HUES6 (cell line): ENCODE measurements at regions not wholly inside any gene's neighbourhood (a gene's known extent, or its start where the extent isn't known, plus 50 kb on each side); places are given as distances from the start of the nearest gene placed in this dataset.

Experiments used
- H3K27ac ChIP-seq: 2 replicates; pipeline ENCODE4 v1.7.0; 2013; ENCODE audit warnings: low read depth, mild to moderate bottlenecking, low read length, inconsistent platforms
- H3K27me3 ChIP-seq: 2 replicates; pipeline ENCODE4 v1.6.1; 2013; ENCODE audit warnings: low read length; ENCODE audit not compliant: control insufficient read depth, insufficient read depth
- H3K36me3 ChIP-seq: 2 replicates; pipeline ENCODE4 v1.6.1; 2013; ENCODE audit warnings: low read length; ENCODE audit not compliant: control insufficient read depth, insufficient read depth
- H3K4me1 ChIP-seq: 2 replicates; pipeline ENCODE4 v1.6.1; 2013; ENCODE audit warnings: low read length; ENCODE audit not compliant: control insufficient read depth, insufficient read depth
- H3K4me3 ChIP-seq: 2 replicates; pipeline ENCODE4 v1.5.1; 2013; ENCODE audit warnings: low read depth, low read length
- H3K9ac ChIP-seq: one replicate; pipeline ENCODE4 v1.6.1; 2013; ENCODE audit warnings: mild to moderate bottlenecking, low read length
- H3K9me3 ChIP-seq: 2 replicates; pipeline ENCODE4 v1.6.1; 2013; ENCODE audit warnings: low read depth, low read length; ENCODE audit not compliant: control insufficient read depth, insufficient read depth

DNA sequence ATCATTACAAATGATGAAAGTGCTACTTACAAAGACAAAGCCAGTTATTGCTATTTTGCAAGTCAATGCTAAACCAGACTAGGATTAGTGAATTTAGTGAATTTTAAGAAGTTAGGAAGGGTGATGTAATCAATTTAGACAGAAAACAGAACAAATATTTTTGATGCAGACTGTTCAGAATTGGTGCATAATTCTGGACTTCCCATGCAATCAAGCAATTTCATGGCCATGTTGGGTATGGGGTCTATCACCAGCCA, 85.4 kb downstream of the CH25H start:
- H3K9ac ChIP-seq, result no peak overlapping the region
- H3K4me3 ChIP-seq, result no peak overlapping the region
- H3K27ac ChIP-seq, result no peak overlapping the region
- H3K4me1 ChIP-seq, result no peaks in the 10 kb centered on the region
- H3K27me3 ChIP-seq, result no peaks in the 10 kb centered on the region
- no peaks in the 10 kb centered on the region for H3K9me3 ChIP-seq
- H3K36me3 ChIP-seq, result no peaks in the 10 kb centered on the region

DNA sequence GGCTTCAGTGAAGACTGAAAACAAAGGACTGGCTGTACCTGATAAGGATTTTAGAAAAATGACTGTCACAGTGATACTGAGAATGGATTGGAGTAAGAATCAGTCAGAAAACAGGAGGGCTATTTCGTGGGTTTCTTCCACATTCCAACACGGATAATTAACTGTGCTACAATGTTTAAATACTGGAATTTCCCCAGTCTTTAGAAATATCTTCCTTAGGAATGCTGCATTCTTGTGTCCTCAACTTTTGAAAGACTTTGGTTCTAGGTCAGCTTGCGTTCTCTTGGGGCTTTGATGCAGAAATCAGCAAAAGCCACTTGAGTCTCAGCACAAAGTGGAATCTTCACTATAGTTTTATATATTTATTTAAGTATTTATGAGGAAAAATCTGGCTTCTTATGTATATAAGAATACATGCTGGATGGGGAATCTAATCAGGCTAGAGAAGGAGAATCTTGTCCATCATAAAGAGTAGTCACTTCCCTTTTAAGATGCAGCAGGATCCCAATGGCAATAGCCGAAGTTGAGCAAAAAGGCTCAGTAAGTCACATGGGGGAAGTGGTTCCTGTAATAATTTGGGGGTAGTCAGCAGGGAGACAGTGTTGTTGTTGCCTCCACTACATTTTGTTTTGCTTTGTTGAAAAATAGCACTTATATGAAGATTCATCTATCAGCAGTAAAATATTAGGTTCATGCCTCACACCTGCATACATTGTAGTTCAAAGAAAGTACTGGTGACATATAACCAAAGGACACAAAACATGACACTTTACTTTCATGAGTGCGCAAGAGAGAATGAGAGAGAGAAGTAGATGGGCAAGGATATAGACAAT, 86.0 kb downstream of the CH25H start:
- Histone ChIP-seq H3K9ac (no peak overlapping the region), H3K27me3 (no peaks in the 10 kb centered on the region), H3K36me3 (no peaks in the 10 kb centered on the region), H3K4me1 (no peaks in the 10 kb centered on the region), H3K27ac (no peak overlapping the region), H3K9me3 (no peaks in the 10 kb centered on the region), H3K4me3 (no peak overlapping the region)

DNA sequence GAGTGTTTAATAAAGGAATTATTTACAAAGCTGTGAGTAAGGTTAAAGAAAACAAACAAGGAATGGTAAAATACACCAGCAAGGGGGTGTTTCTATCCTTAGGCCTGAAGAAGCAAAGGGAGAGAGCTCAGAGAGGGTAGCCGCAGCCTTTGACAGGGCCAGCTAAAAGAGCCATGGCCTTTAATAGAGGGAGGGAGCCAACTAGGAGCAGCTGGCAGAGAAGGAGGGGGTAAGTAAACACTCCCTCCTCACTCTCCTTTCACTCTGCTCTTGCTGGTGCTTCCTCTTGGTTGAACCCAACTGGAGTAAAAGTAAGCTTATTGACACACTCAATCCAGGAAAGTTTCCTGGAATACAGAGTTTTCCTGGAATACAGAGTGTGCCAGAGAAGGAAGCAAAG, 87.5 kb downstream of the CH25H start:
- H3K27me3 ChIP-seq, result no peaks in the 10 kb centered on the region

DNA sequence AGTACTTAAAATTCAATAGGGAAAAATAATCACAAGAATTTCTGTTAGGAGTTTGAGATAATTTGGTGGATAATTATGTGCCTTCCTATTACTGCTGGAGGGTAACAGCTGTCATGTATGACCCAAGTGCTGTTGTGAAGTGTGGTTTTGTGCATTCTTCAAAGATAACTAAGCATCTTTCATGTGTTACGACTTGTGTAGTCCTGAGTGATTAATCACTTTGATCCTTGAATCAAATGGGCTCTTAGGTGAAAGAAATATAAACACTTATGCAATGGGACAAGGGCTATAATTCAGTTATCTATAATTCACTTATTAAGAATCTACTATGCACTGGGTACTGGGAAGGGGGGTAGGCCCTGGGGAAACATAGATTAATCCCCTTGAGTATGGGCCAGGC, 89.0 kb downstream of the CH25H start:
- no peaks in the 10 kb centered on the region for H3K36me3 ChIP-seq
- no peaks in the 10 kb centered on the region for H3K9me3 ChIP-seq
- no peak overlapping the region for H3K9ac ChIP-seq
- H3K27me3 ChIP-seq, result no peaks in the 10 kb centered on the region
- H3K4me3 ChIP-seq, result no peak overlapping the region
- H3K4me1 ChIP-seq, result no peaks in the 10 kb centered on the region
- no peak overlapping the region for H3K27ac ChIP-seq

More for the DNA sequence above, 87.5 kb downstream of the CH25H start:
- H3K4me1 ChIP-seq, result no peaks in the 10 kb centered on the region
- H3K27ac ChIP-seq, result no peak overlapping the region
- H3K9ac ChIP-seq, result no peak overlapping the region
- no peak overlapping the region for H3K4me3 ChIP-seq
- no peaks in the 10 kb centered on the region for H3K36me3 ChIP-seq
- H3K9me3 ChIP-seq, result no peaks in the 10 kb centered on the region

DNA sequence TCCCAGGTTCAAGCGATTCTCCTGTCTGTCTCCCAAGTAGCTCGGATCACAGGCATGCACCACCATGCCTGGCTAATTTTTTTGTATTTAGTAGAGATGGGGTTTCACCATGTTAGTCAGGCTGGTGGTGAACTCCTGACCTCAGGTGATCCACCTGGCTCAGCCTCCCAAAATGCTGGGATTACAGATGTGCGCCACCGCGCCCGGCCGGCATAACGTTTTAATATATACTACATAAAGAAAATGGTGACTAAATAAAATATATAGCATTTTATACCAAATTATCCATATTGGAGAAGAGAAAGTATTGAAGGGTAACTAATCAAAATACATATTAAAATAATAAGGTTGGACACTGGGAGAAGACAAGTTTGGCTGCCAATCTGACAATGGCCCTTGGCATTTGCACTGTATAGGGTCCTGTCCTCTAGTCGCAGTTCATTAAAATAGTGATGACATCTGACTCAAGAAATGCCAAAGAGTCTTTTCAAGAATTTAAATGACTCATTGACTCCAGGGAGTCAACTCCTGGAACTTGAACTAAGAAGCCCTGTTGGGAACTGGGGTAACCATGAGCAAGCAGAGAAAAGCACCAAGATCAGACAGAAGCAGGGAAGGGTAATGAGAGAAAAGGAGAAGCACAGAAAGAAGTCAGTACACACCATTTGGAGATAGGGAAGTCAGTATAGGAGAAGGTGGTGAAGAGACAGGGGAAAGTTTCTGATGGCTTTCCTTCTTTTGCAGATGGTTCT, 91.1 kb downstream of the CH25H start:
- Histone ChIP-seq H3K4me1 (no peaks in the 10 kb centered on the region), H3K27ac (no peak overlapping the region), H3K9ac (no peak overlapping the region), H3K9me3 (no peaks in the 10 kb centered on the region), H3K36me3 (no peaks in the 10 kb centered on the region), H3K4me3 (no peak overlapping the region), H3K27me3 (no peaks in the 10 kb centered on the region)

DNA sequence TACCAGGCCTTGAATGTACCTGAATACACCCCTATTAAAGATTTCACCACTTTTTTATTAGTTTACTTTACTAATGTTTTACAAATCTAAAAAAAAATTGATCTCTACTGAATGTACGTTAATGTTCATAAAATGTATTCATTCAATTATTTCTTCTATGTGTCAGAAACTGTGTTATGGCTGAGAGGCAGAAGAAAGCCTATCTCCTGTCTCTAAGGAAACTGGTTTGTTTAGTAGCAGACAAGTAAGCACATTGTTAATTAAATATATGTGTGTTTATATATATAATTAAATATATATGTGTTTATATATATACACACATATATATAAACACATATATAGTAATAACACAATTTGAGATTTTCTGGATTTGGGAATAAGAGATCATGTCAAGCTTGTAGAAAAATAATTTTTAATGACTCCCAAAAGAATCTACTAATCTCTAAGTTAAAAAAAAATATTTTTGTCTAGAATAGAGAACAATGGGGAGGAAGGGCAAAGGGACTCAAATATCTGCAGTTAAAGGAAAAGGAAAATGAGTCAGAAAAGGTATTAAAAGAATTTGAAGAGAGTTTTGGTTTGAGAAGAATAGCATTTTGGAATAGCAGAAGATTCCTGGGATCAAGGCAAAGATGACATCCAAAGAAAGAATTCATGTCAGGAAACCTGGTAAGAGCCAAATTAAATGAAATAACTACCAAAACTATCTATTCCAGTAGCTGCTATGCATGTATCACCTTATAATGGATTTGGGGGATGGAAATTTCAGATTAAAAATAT, 92.1 kb downstream of the CH25H start:
- no peak overlapping the region for H3K4me3 ChIP-seq
- no peaks in the 10 kb centered on the region for H3K9me3 ChIP-seq
- no peak overlapping the region for H3K9ac ChIP-seq
- no peaks in the 10 kb centered on the region for H3K36me3 ChIP-seq
- no peak overlapping the region for H3K27ac ChIP-seq
- no peaks in the 10 kb centered on the region for H3K27me3 ChIP-seq
- no peaks in the 10 kb centered on the region for H3K4me1 ChIP-seq

DNA sequence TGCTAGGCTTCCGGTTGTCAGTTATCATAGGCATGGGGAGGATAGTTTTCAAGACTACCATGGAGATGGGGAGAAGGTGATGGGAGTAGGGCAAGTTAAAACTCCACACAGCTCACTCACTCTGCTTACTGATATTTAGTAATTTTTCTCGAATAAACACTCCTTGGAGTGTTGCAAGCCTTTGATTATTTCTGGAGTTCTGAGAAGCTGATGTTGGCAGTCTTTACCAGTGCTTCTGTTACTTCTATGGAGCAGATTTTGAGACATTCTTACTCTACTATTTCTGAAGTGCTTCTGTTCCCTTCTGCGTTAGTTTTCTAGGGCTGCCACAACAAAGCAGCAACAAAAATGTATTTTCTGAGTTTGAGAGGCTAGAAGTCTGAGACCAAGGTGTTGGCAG, 104.4 kb downstream of the CH25H start:
- Histone ChIP-seq H3K4me3 (no peak overlapping the region), H3K36me3 (no peaks in the 10 kb centered on the region), H3K27ac (no peak overlapping the region), H3K9ac (no peak overlapping the region), H3K9me3 (no peaks in the 10 kb centered on the region), H3K4me1 (no peaks in the 10 kb centered on the region), H3K27me3 (no peaks in the 10 kb centered on the region)

DNA sequence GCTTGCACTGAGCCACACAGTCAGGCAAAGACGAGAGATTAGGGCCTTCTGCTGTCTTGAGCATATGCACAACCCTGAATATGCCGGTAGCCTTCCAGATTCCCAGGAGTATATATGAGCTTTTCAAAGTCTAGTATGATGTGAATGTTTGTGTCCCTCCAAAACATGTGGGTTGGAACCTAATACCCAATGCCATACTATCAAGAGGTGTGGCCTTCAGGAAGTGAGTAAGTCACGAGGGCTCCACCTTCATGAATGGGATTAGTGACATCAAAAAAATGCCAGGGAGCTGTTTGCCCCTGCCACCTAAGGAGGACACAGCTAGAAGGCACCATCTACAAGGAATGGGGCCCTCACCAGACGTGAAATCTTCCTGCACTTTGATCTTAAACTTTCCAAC, 105.2 kb downstream of the CH25H start:
- Histone ChIP-seq H3K27me3 (no peaks in the 10 kb centered on the region), H3K36me3 (no peaks in the 10 kb centered on the region), H3K9ac (no peak overlapping the region), H3K9me3 (no peaks in the 10 kb centered on the region), H3K27ac (no peak overlapping the region), H3K4me1 (no peaks in the 10 kb centered on the region), H3K4me3 (no peak overlapping the region)

DNA sequence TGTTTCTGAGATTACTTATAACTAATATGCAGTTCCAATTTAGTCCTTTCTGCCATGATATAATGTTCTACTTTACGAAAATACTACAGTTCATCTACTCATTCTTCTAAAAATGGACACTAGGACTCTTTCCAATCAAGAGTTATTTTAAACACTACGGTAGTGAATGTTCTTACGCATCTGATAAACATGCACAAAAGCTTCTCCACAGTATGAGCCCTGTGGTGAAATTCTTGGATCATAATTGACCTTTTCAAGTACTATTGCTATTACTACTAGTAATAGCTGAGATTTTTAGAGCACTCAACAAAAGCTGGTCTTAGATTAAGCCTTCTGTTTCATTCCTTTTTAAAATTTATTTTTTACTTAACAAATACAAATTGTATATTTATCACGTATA, 106.4 kb downstream of the CH25H start:
- no peaks in the 10 kb centered on the region for H3K27me3 ChIP-seq
- H3K4me3 ChIP-seq, result no peak overlapping the region
- no peaks in the 10 kb centered on the region for H3K9me3 ChIP-seq
- H3K36me3 ChIP-seq, result no peaks in the 10 kb centered on the region
- no peak overlapping the region for H3K9ac ChIP-seq
- H3K27ac ChIP-seq, result no peak overlapping the region
- H3K4me1 ChIP-seq, result no peaks in the 10 kb centered on the region

DNA sequence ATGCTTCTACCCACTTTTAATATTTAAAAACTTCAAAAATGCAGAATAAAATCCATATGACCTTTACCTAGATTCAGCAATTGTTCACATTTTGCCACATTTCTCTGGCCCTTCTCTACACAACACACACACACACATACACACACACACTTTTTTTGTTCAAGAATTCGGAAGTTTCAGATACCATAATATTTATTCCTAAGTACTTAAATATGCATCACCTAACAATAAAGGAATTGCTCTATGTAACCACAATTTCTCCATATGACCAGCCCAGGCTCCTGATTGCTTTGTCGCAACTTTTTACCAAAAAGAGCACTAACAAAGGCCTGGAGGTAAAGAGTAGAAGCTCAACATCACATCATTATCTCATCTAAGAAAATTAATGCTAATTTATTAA, 106.6 kb downstream of the FAS start:
- H3K4me3 ChIP-seq, result no peak overlapping the region
- H3K4me1 ChIP-seq, result no peaks in the 10 kb centered on the region
- H3K9me3 ChIP-seq, result no peaks in the 10 kb centered on the region
- H3K36me3 ChIP-seq, result no peaks in the 10 kb centered on the region
- no peak overlapping the region for H3K27ac ChIP-seq
- H3K9ac ChIP-seq, result no peak overlapping the region
- no peaks in the 10 kb centered on the region for H3K27me3 ChIP-seq
